ENCODE measurements at regions not wholly inside any gene's neighbourhood (a gene's known extent, or its start where the extent isn't known, plus 50 kb on each side); places are given as distances from the start of the nearest gene placed in this dataset.

GRCh38 chr4:141567326-141567915 lies 69.0 kb upstream of the IL15 start:
- Mint-ChIP-seq H3K27me3 (ENCODE audit: low read depth) (no peaks in the 10 kb centered on the region), H3K27ac (no peak overlapping the region), H3K36me3 (ENCODE audit: low read depth) (no peaks in the 10 kb centered on the region), H3K4me1 (ENCODE audit: low read depth) (no peaks in the 10 kb centered on the region), H3K4me3 (no peak overlapping the region), H3K9me3 (no peaks in the 10 kb centered on the region)
- DNase-seq (ENCODE audit: low spot score), result no peak

- Mint-ChIP-seq H3K9me3 (no peaks in the 10 kb centered on the region), H3K36me3 (ENCODE audit: low read depth) (no peaks in the 10 kb centered on the region), H3K4me1 (ENCODE audit: low read depth) (no peaks in the 10 kb centered on the region), H3K4me3 (no peak overlapping the region), H3K27ac (no peak overlapping the region), H3K27me3 (ENCODE audit: low read depth) (no peaks in the 10 kb centered on the region)
- DNase-seq (ENCODE audit: low spot score), result no peak
These were observed 67.2 kb upstream of the IL15 start for GRCh38 chr4:141569141-141569540.

DNA sequence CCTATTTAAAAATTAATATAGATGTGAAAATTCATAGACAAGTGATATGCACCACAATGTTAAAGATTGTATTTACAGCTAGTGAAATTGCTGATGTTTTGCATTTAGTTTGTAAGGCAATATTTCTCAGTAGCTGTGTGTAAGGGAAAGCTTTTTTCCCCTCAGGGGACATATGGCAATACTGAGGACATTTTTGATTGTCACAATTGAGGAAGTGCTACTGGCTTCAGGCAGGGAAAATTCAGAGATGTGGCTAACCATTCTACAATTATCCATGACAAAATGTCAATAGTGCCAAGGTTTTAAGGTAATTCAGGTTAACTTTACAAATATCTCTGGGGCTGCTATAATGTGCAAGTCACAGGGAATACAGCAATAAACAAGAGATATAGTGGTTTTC lies 66.1 kb upstream of the IL15 start:
- Mint-ChIP-seq H3K4me1 (ENCODE audit: low read depth) (no peaks in the 10 kb centered on the region), H3K9me3 (no peaks in the 10 kb centered on the region)

DNA sequence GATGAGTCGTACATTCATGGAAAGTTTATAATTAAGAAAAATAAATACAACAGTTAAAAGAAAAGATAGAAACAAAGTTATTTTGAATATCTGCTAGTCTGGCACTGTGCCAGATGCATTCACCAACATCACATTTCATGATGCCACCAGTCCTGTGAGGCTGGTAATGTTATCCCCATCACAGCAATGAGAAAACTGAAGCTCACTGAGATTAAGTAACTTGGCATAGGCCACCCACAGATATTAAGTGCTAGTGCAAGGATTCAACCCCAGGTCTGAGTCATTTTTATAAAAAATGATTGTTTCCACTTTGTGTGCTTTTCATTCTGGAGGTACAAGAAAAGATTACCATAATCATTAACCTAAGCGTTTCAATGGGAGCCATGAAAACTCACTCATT lies 65.0 kb upstream of the IL15 start:
- no peaks in the 10 kb centered on the region for H3K27me3 Mint-ChIP-seq (ENCODE audit: low read depth)
- no peak for DNase-seq (ENCODE audit: low spot score)
- H3K9me3 Mint-ChIP-seq, result no peaks in the 10 kb centered on the region
- H3K4me3 Mint-ChIP-seq, result no peak overlapping the region
- no peaks in the 10 kb centered on the region for H3K4me1 Mint-ChIP-seq (ENCODE audit: low read depth)
- H3K27ac Mint-ChIP-seq, result no peak overlapping the region
- H3K36me3 Mint-ChIP-seq (ENCODE audit: low read depth), result no peaks in the 10 kb centered on the region

More for the DNA sequence above, 66.1 kb upstream of the IL15 start:
- Mint-ChIP-seq H3K36me3 (ENCODE audit: low read depth) (no peaks in the 10 kb centered on the region), H3K4me3 (no peak overlapping the region), H3K27me3 (ENCODE audit: low read depth) (no peaks in the 10 kb centered on the region), H3K27ac (no peak overlapping the region)
- no peak for DNase-seq (ENCODE audit: low spot score)

DNA sequence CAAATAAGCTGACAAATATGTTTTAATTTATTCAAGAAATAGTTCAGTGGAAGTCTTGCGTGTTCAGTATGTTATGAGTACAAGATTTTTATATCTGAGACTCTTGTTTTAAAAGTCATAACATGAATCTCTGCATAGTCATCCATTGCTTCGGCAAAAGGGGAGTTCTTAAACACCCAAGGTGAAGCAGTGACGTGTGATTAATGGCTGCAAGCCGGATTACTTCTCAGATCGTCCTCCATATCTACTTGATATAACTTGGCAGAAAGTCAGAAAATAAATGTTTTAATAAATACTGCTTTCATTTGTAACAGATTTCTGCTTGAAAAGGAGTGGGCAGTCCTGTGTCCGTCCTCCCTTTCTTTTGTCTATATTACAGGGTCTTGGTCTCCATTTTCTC lies 64.6 kb upstream of the IL15 start:
- H3K4me1 Mint-ChIP-seq (ENCODE audit: low read depth), result no peaks in the 10 kb centered on the region
- H3K4me3 Mint-ChIP-seq, result no peak overlapping the region
- no peaks in the 10 kb centered on the region for H3K27me3 Mint-ChIP-seq (ENCODE audit: low read depth)
- no peaks in the 10 kb centered on the region for H3K36me3 Mint-ChIP-seq (ENCODE audit: low read depth)
- DNase-seq (ENCODE audit: low spot score), result no peak
- H3K27ac Mint-ChIP-seq, result no peak overlapping the region
- H3K9me3 Mint-ChIP-seq, result no peaks in the 10 kb centered on the region

- H3K9me3 Mint-ChIP-seq, result no peaks in the 10 kb centered on the region
- H3K4me3 Mint-ChIP-seq, result no peak overlapping the region
- H3K36me3 Mint-ChIP-seq (ENCODE audit: low read depth), result no peaks in the 10 kb centered on the region
- DNase-seq (ENCODE audit: low spot score), result no peak
- H3K27me3 Mint-ChIP-seq (ENCODE audit: low read depth), result no peaks in the 10 kb centered on the region
- no peak overlapping the region for H3K27ac Mint-ChIP-seq
- H3K4me1 Mint-ChIP-seq (ENCODE audit: low read depth), result no peaks in the 10 kb centered on the region
These were observed 62.7 kb upstream of the IL15 start for GRCh38 chr4:141573678-141574077.

DNA sequence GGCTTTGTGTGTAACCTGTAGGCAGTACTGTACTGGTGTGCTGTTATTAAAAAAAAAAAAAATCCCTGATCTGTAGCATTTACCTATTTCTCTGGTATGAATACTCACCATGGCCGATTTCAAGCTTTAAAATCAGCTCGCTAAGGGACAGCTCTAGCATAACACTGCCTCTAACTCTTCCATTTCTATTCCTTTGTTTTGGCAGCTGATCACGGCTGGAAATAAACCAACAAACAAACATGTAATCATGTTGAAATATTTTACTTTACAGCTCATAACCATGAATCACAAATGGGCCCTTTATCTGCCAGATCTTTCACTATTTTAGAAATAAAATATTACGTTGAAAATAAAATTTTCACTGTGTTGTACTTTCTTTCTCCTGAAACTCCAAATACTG lies 60.5 kb upstream of the IL15 start:
- no peak for DNase-seq (ENCODE audit: low spot score)
- Mint-ChIP-seq H3K9me3 (no peaks in the 10 kb centered on the region), H3K4me1 (ENCODE audit: low read depth) (no peaks in the 10 kb centered on the region), H3K36me3 (ENCODE audit: low read depth) (no peaks in the 10 kb centered on the region), H3K27me3 (ENCODE audit: low read depth) (no peaks in the 10 kb centered on the region), H3K27ac (no peak overlapping the region), H3K4me3 (no peak overlapping the region)

DNA sequence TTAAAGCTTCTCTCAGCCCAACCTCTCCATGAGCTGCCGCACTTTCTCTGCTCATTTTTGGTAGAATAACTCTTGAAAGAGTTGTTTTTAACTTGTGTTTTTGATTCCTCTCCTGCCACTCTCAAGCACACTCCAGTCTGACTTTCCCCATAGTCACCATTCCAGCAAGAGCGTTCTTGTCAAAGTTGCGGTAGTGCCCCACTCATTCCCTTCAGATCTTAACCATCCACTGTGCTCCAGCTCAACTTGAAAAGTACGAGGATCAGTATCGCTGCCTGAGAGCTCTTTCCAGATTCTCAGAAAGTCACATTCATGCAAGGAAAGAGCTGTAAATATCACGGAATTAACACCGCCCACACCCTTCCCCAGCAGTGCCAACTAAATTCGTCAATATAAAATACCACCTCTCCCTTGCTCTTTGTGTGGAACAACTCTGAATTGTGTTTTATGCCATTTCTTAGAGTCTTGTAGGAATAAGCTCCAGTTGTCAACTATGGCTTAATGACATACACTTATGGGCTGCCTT lies 59.7 kb upstream of the IL15 start:
- H3K9me3 Mint-ChIP-seq, result no peaks in the 10 kb centered on the region
- no peak for DNase-seq (ENCODE audit: low spot score)
- H3K27ac Mint-ChIP-seq, result no peak overlapping the region
- H3K36me3 Mint-ChIP-seq (ENCODE audit: low read depth), result no peaks in the 10 kb centered on the region
- no peak overlapping the region for H3K4me3 Mint-ChIP-seq
- no peaks in the 10 kb centered on the region for H3K27me3 Mint-ChIP-seq (ENCODE audit: low read depth)
- H3K4me1 Mint-ChIP-seq (ENCODE audit: low read depth), result no peaks in the 10 kb centered on the region

- Mint-ChIP-seq H3K27me3 (ENCODE audit: low read depth) (no peaks in the 10 kb centered on the region), H3K27ac (no peak overlapping the region), H3K4me3 (no peak overlapping the region), H3K36me3 (ENCODE audit: low read depth) (no peaks in the 10 kb centered on the region), H3K4me1 (ENCODE audit: low read depth) (no peaks in the 10 kb centered on the region), H3K9me3 (no peaks in the 10 kb centered on the region)
- no peak for DNase-seq (ENCODE audit: low spot score)
These were observed 57.9 kb upstream of the IL15 start for GRCh38 chr4:141578451-141578850.

- no peaks in the 10 kb centered on the region for H3K36me3 Mint-ChIP-seq (ENCODE audit: low read depth)
- no peaks in the 10 kb centered on the region for H3K9me3 Mint-ChIP-seq
- H3K4me3 Mint-ChIP-seq, result no peak overlapping the region
- H3K27me3 Mint-ChIP-seq (ENCODE audit: low read depth), result no peaks in the 10 kb centered on the region
- no peak overlapping the region for H3K27ac Mint-ChIP-seq
- no peak for DNase-seq (ENCODE audit: low spot score)
- no peaks in the 10 kb centered on the region for H3K4me1 Mint-ChIP-seq (ENCODE audit: low read depth)
These were observed 55.9 kb upstream of the IL15 start for GRCh38 chr4:141580523-141580922.
